ENCODE measurements at regions not wholly inside any gene's neighbourhood (a gene's known extent, or its start where the extent isn't known, plus 50 kb on each side); places are given as distances from the start of the nearest gene placed in this dataset.

DNA sequence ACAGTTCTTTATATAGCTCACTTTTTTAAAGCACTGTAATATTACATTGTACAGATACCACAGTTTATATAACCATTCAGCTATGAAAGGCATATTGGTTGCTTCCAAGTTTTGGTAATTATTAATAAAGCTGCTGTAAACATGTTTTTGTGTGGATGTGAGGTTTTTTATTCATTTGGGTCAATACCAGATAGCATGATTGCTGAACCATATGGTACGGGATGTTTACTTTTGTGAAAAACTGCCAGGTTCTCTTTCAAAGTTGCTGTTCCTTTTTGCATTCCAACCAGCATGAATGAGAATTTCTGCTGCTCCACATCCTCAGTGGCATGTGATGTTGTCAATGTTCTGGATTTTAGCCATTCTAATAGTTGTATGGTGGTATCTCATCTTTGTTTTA lies 439.6 kb upstream of the NMUR2 start:
- DNase-seq (ENCODE audit: low read depth, low spot score): no peak
- no CpG with 5 or more reads among the region's 1 CpG for WGBS (ENCODE audit: insufficient coverage, insufficient read length)
- Histone ChIP-seq H3K36me3 (ENCODE audit: control insufficient read depth, insufficient read depth, low read length) (no peaks in the 10 kb centered on the region), H3K9me3 (ENCODE audit: control insufficient read depth, insufficient read depth, low read length) (no peaks in the 10 kb centered on the region), H3K4me1 (ENCODE audit: control insufficient read depth, insufficient read depth, low read length) (no peaks in the 10 kb centered on the region), H3K27ac (ENCODE audit: low read length) (no peak overlapping the region), H3K27me3 (ENCODE audit: control insufficient read depth, insufficient read depth, low read length) (no peaks in the 10 kb centered on the region; the same call in 1 of the 2 replicates), H3K4me3 (ENCODE audit: low read length) (no peak overlapping the region)

DNA sequence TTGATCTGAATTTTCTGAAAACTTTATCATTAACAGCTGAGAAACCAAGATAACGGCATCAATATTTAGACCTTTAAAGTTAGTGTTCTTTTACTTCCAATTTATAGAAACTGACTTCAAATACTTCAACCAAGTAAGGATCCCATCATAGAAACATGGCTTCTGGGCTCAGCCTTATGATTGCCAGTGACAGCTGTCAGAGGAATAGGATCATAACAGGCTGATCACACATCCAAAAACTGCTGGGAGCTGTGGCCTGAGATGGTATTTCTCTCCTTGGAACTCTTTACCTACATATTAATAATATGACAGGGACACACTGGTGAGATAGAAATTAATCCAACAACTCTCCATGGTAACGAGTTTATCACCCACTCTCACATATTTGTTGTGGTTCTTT lies 448.3 kb upstream of the NMUR2 start:
- H3K9me3 ChIP-seq (ENCODE audit: control insufficient read depth, insufficient read depth, low read length): no peaks in the 10 kb centered on the region
- no peaks in the 10 kb centered on the region for H3K36me3 ChIP-seq (ENCODE audit: control insufficient read depth, insufficient read depth, low read length)
- H3K4me3 ChIP-seq (ENCODE audit: low read length): no peak overlapping the region
- peaks cover 2% of the 10 kb centered on the region; the same call in 1 of the 2 replicates for H3K4me1 ChIP-seq (ENCODE audit: control insufficient read depth, insufficient read depth, low read length)
- DNase-seq (ENCODE audit: low read depth, low spot score): no peak
- H3K27ac ChIP-seq (ENCODE audit: low read length): no peak overlapping the region
- no peaks in the 10 kb centered on the region for H3K27me3 ChIP-seq (ENCODE audit: control insufficient read depth, insufficient read depth, low read length)
- no CpG with 5 or more reads among the region's 2 CpGs for WGBS (ENCODE audit: insufficient coverage, insufficient read length)

DNA sequence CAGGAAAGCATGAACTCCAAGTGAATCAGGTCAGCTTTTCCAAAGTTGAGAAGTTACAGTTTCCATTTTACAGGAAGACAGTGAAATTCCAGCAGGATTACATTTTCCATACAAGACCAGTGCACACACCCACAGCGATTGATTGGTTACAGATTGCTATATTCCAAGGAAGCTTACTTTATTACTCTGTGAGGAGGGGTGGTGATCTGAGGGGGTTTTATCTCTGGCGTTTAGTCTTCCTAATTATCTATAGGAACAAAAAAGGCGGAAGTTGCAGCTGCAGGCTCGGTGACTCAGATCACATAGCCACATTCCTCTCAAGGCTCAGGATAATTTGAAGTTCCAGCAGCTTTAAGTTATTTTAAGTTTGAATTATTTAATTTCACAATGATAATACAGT lies 450.4 kb upstream of the NMUR2 start:
- no peak overlapping the region for H3K27ac ChIP-seq (ENCODE audit: low read length)
- no peaks in the 10 kb centered on the region for H3K9me3 ChIP-seq (ENCODE audit: control insufficient read depth, insufficient read depth, low read length)
- WGBS (ENCODE audit: insufficient coverage, insufficient read length): no CpG with 5 or more reads among the region's 4 CpGs
- no peak for DNase-seq (ENCODE audit: low read depth, low spot score)
- no peak overlapping the region for H3K4me3 ChIP-seq (ENCODE audit: low read length)
- H3K27me3 ChIP-seq (ENCODE audit: control insufficient read depth, insufficient read depth, low read length): no peaks in the 10 kb centered on the region
- no peaks in the 10 kb centered on the region for H3K36me3 ChIP-seq (ENCODE audit: control insufficient read depth, insufficient read depth, low read length)
- peaks cover 2% of the 10 kb centered on the region; the same call in 1 of the 2 replicates for H3K4me1 ChIP-seq (ENCODE audit: control insufficient read depth, insufficient read depth, low read length)

DNA sequence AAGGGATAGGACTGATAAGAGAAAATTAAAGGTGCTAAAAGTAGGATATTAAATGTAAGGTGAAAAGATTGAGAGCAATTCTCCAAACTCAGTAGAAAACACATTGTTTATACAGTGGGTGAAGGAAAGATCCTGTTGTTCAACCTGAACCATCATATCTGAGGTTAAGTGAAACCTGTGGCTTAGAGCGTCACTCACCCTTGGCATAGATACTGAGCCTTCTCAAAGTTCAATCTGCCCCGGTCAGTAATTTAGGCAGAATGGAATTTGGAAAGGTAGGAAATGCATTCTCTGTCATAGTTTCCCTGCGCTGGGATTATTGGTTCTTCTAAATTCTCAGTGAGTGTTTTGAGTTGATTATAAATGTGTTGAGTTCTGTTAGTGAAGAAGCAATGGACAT lies 456.2 kb upstream of the NMUR2 start:
- no peak for DNase-seq (ENCODE audit: low read depth, low spot score)
- H3K27ac ChIP-seq (ENCODE audit: low read length): no peak overlapping the region
- no CpG with 5 or more reads among the region's 3 CpGs for WGBS (ENCODE audit: insufficient coverage, insufficient read length)
- no peaks in the 10 kb centered on the region for H3K9me3 ChIP-seq (ENCODE audit: control insufficient read depth, insufficient read depth, low read length)
- no peaks in the 10 kb centered on the region for H3K36me3 ChIP-seq (ENCODE audit: control insufficient read depth, insufficient read depth, low read length)
- no peaks in the 10 kb centered on the region for H3K4me1 ChIP-seq (ENCODE audit: control insufficient read depth, insufficient read depth, low read length)
- H3K27me3 ChIP-seq (ENCODE audit: control insufficient read depth, insufficient read depth, low read length): no peaks in the 10 kb centered on the region
- no peak overlapping the region for H3K4me3 ChIP-seq (ENCODE audit: low read length)

DNA sequence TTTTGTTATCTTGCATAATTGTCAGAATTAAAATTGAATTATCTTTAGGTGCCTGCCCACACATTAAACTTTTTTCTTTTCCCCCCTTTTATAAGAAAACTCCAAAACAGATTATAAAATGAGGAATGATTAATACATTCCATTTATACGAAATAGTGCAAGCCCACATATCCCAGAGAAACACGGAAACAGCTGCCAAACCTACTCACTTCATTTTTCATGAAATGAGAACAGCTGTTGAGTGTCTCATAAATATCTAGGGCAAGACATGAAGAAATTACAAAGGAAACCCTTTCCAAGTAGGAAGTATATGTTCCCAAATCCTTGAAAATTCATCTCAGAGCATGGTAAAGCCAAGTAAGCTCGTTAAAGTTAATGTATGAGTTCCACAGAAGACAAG lies 459.4 kb upstream of the NMUR2 start:
- Histone ChIP-seq H3K36me3 (ENCODE audit: control insufficient read depth, insufficient read depth, low read length) (no peaks in the 10 kb centered on the region), H3K4me1 (ENCODE audit: control insufficient read depth, insufficient read depth, low read length) (no peaks in the 10 kb centered on the region), H3K27ac (ENCODE audit: low read length) (no peak overlapping the region), H3K27me3 (ENCODE audit: control insufficient read depth, insufficient read depth, low read length) (no peaks in the 10 kb centered on the region), H3K9me3 (ENCODE audit: control insufficient read depth, insufficient read depth, low read length) (no peaks in the 10 kb centered on the region), H3K4me3 (ENCODE audit: low read length) (no peak overlapping the region)
- no CpG with 5 or more reads among the region's 3 CpGs for WGBS (ENCODE audit: insufficient coverage, insufficient read length)
- no peak for DNase-seq (ENCODE audit: low read depth, low spot score)

DNA sequence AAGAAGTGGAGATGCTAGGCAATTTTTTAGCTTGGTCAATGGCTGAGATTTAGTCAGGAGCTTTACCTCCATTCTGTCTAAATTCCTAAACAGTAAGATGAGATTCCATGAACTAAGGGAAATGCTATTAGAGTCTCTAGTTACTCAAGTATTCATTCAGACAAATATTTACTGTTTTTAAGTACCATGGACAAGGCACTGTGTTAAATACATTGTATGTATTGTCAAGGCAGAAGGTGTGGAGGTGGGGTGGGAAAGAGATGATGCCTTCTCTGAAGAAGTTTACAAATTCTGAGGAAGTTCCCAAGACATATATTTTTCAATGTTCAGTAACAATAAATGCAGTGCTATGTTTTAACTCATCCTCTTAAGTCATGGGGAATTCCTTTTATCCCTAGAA lies 459.9 kb upstream of the NMUR2 start:
- Histone ChIP-seq H3K4me1 (ENCODE audit: control insufficient read depth, insufficient read depth, low read length) (no peaks in the 10 kb centered on the region), H3K27me3 (ENCODE audit: control insufficient read depth, insufficient read depth, low read length) (no peaks in the 10 kb centered on the region), H3K9me3 (ENCODE audit: control insufficient read depth, insufficient read depth, low read length) (no peaks in the 10 kb centered on the region), H3K36me3 (ENCODE audit: control insufficient read depth, insufficient read depth, low read length) (no peaks in the 10 kb centered on the region), H3K27ac (ENCODE audit: low read length) (no peak overlapping the region), H3K4me3 (ENCODE audit: low read length) (no peak overlapping the region)
- DNase-seq (ENCODE audit: low read depth, low spot score): no peak

DNA sequence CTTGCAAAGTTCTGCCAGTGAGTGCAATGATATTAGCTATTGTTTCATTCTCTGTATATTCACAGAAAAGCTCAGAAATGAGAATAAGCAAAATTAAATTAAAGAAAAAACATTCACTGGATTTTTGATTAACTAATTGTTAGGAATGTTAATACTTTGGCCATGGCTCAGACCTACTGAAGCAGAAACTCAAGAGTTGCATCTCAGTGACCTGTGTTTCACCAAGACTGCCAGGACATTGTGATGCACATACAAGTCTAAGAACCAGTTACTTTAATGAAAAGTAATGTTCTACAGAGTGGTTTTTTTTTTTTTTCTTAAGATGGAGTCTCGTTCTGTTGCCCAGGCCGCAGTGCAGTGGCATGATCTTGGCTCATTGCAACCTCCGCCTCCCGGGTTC lies 464.9 kb upstream of the NMUR2 start:
- WGBS (ENCODE audit: insufficient coverage, insufficient read length): no CpG with 5 or more reads among the region's 4 CpGs
- no peak overlapping the region for H3K4me3 ChIP-seq (ENCODE audit: low read length)
- H3K9me3 ChIP-seq (ENCODE audit: control insufficient read depth, insufficient read depth, low read length): no peaks in the 10 kb centered on the region
- no peak for DNase-seq (ENCODE audit: low read depth, low spot score)
- no peak overlapping the region for H3K27ac ChIP-seq (ENCODE audit: low read length)
- no peaks in the 10 kb centered on the region for H3K36me3 ChIP-seq (ENCODE audit: control insufficient read depth, insufficient read depth, low read length)
- H3K4me1 ChIP-seq (ENCODE audit: control insufficient read depth, insufficient read depth, low read length): no peaks in the 10 kb centered on the region
- H3K27me3 ChIP-seq (ENCODE audit: control insufficient read depth, insufficient read depth, low read length): no peaks in the 10 kb centered on the region

DNA sequence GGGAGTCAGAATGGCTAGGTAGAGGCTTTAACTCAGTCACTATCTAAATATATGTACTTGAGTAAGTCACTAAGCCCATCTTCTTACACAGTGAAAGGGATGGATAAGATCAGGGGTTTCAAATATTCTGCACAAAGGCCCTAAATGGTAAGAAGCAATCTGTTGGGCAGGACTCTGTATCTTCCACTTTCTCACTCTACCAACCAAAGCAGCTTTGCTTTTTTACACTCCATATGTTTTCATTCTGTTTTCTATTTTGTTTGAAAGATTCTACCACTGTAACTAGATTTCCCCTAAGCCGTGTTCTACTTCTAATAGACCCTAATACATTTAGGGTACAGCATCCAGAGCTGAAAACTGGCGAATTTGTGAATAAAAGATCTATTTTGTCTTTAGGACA lies 477.5 kb upstream of the NMUR2 start:
- WGBS (ENCODE audit: insufficient coverage, insufficient read length): no CpG with 5 or more reads among the region's 2 CpGs
- Histone ChIP-seq H3K9me3 (ENCODE audit: control insufficient read depth, insufficient read depth, low read length) (no peaks in the 10 kb centered on the region), H3K27me3 (ENCODE audit: control insufficient read depth, insufficient read depth, low read length) (no peaks in the 10 kb centered on the region)

DNA sequence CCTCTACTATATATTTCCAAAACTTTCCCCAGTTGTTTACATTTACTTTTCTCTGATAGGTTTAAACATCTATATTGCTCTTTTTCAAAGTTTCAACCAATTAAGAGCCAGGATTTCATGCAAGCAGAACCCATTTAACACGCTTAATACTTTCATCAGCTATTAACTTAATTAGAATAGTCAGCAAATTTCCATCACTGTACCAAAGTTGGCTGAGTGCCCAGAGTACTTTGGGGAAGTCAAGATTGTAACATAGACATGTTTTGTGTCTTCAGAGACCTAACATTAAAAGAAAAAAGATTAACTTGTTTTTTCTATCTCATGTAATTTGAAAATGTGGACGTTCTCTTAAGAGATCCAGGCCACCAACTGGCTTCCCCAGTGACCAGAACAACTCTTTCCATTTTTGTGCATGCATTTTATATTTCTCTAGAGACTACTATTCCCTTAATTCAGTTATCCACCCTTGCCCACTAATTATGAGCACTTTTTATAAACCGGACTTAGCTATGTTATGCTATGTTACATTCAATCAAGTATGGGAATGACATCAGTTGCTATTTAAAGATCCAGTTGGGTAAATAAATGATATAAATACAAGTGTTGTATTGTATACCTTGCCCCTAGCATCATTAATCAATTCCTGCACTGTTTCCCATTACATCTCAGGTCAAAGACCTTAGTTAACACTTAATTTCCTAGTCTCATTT lies 478.1 kb upstream of the NMUR2 start:
- no peaks in the 10 kb centered on the region for H3K9me3 ChIP-seq (ENCODE audit: control insufficient read depth, insufficient read depth, low read length)
- H3K27me3 ChIP-seq (ENCODE audit: control insufficient read depth, insufficient read depth, low read length): no peaks in the 10 kb centered on the region
- no peaks in the 10 kb centered on the region for H3K4me1 ChIP-seq (ENCODE audit: control insufficient read depth, insufficient read depth, low read length)
- H3K27ac ChIP-seq (ENCODE audit: low read length): no peak overlapping the region
- no peak overlapping the region for H3K4me3 ChIP-seq (ENCODE audit: low read length)
- H3K36me3 ChIP-seq (ENCODE audit: control insufficient read depth, insufficient read depth, low read length): no peaks in the 10 kb centered on the region
- WGBS (ENCODE audit: insufficient coverage, insufficient read length): no CpG with 5 or more reads among the region's 3 CpGs
- DNase-seq (ENCODE audit: low read depth, low spot score): no peak

More for the DNA sequence above, 477.5 kb upstream of the NMUR2 start:
- no peaks in the 10 kb centered on the region for H3K36me3 ChIP-seq (ENCODE audit: control insufficient read depth, insufficient read depth, low read length)
- no peaks in the 10 kb centered on the region for H3K4me1 ChIP-seq (ENCODE audit: control insufficient read depth, insufficient read depth, low read length)
- H3K27ac ChIP-seq (ENCODE audit: low read length): no peak overlapping the region
- no peak overlapping the region for H3K4me3 ChIP-seq (ENCODE audit: low read length)
- no peak for DNase-seq (ENCODE audit: low read depth, low spot score)

DNA sequence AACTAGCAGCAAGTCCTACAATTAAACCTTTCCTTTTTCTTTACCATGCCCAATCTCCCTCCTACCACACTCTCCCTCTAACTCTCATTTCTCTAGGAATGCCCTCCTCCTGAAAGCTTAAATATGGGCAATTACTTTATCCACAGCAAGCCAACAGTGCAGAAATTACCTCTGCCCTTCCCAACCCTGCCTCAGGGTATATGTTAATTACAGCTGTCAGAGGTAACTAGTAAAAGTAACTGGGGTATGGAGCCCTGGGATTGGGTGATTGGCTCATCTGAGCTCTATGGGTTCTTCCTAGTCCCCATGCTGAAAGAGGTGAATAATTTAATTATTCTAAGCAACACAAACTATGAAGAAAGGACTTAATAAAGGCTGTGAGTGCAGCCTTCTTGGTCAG lies 478.9 kb upstream of the NMUR2 start:
- H3K36me3 ChIP-seq (ENCODE audit: control insufficient read depth, insufficient read depth, low read length): no peaks in the 10 kb centered on the region
- no peak overlapping the region for H3K27ac ChIP-seq (ENCODE audit: low read length)
- no peaks in the 10 kb centered on the region for H3K27me3 ChIP-seq (ENCODE audit: control insufficient read depth, insufficient read depth, low read length)
- H3K4me1 ChIP-seq (ENCODE audit: control insufficient read depth, insufficient read depth, low read length): no peaks in the 10 kb centered on the region
- DNase-seq (ENCODE audit: low read depth, low spot score): no peak
- H3K9me3 ChIP-seq (ENCODE audit: control insufficient read depth, insufficient read depth, low read length): no peaks in the 10 kb centered on the region
- H3K4me3 ChIP-seq (ENCODE audit: low read length): no peak overlapping the region

DNA sequence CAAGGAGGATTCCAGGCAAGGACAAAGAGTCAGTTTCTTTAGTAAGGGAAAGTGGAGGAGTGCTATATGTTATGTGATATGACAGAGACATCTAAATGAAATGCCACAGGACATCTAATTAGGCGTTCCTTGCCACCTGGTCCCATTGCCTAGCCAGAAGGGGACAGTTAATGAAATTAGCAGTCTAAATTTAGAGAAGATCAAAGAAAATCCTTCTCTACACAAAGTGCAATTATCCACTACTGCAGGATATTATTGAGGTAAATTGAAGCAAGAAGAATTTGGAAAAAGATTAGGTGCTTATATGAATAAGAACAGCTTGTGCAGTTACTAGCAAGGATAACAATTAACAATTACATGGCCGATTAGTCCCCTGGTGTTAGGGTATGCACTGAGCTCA lies 495.3 kb upstream of the NMUR2 start:
- no CpG with 5 or more reads among the region's 2 CpGs for WGBS (ENCODE audit: insufficient coverage, insufficient read length)
- no peaks in the 10 kb centered on the region for H3K4me1 ChIP-seq (ENCODE audit: control insufficient read depth, insufficient read depth, low read length)
- H3K9me3 ChIP-seq (ENCODE audit: control insufficient read depth, insufficient read depth, low read length): no peaks in the 10 kb centered on the region
- no peak overlapping the region for H3K27ac ChIP-seq (ENCODE audit: low read length)
- H3K4me3 ChIP-seq (ENCODE audit: low read length): no peak overlapping the region
- DNase-seq (ENCODE audit: low read depth, low spot score): no peak
- no peaks in the 10 kb centered on the region for H3K27me3 ChIP-seq (ENCODE audit: control insufficient read depth, insufficient read depth, low read length)
- H3K36me3 ChIP-seq (ENCODE audit: control insufficient read depth, insufficient read depth, low read length): no peaks in the 10 kb centered on the region
